Lung microvascular endothelial cell (primary cell): ENCODE measurements at regions not wholly inside any gene's neighbourhood (a gene's known extent, or its start where the extent isn't known, plus 50 kb on each side); places are given as distances from the start of the nearest gene placed in this dataset.
"Not testable (repeated sequence)": the region's sequence is repeated elsewhere in the genome, so short reads cannot be mapped to it uniquely, and the experiment has no call there.

ENCODE experiments used
- DNase-seq, 2 donors: peaks; one replicate each; pipeline versions ENCODE4 v3.0.0 to v3.0.0-alpha.2; 2010; ENCODE audit warnings: low read depth in 2 of 2

GRCh38 chr5:116971131-116971530 lies 396.5 kb upstream of the SEMA6A start:
- DNase-seq, result no peak

- no peak for DNase-seq
These were observed 395.7 kb upstream of the SEMA6A start for GRCh38 chr5:116970318-116970717.

- no peak for DNase-seq
These were observed 389.8 kb upstream of the SEMA6A start for GRCh38 chr5:116964438-116964837.

- DNase-seq, result no peak
These were observed 386.4 kb upstream of the SEMA6A start for GRCh38 chr5:116961021-116961420.

- no peak for DNase-seq
These were observed 385.2 kb upstream of the SEMA6A start for GRCh38 chr5:116959843-116960242.

- peak in 1 of 2 donors; percentile 21 for DNase-seq
These were observed 378.8 kb upstream of the SEMA6A start for GRCh38 chr5:116953251-116953930.

- no peak for DNase-seq
These were observed 376.6 kb upstream of the SEMA6A start for GRCh38 chr5:116951219-116951618.

- peak; percentile 1 to 63 for DNase-seq
These were observed 373.3 kb upstream of the SEMA6A start for GRCh38 chr5:116947691-116948528.

GRCh38 chr5:116945613-116946382 lies 371.2 kb upstream of the SEMA6A start:
- not testable (repeated sequence) for DNase-seq

DNA sequence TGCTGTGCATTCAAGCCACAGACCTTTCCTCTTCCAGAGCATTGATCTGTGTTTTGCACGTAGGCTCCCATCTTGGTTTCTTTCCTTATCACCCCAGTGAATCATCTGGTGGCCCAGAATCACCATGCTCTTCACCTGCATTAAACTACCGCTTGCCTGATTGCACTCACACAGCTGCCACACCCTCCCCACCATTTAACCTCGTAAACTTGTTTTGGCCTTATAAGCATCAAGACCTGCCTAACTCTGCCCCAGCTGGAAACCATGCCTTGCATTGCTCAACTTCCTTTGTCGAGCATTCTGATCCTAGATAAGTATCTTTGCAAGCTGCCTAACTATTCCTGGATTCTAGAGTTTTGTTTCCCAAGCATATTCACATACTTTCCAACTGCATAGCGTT lies 369.6 kb upstream of the SEMA6A start:
- no peak for DNase-seq

DNA sequence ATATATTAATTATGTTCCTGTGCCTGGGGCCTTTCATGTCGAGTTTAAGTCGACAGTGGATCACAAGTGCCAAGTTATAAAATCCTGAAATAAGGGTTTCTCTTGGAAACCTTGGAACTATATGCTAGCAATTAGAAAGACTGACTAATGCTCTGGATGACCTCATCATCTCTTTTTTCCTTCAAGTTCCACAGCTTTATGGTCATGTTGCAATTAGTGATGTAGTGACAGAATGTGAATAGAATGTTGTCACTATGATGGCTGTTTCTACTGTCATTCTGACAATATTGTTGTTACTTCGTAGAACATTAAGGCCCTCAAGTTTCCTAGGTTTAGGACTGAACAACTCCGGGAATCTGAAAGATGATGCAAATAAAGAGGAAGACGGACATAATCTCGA lies 368.0 kb upstream of the SEMA6A start:
- DNase-seq, result no peak

GRCh38 chr5:116939641-116940040 lies 365.0 kb upstream of the SEMA6A start:
- DNase-seq, result no peak

- DNase-seq, result no peak
These were observed 363.9 kb upstream of the SEMA6A start for GRCh38 chr5:116938488-116938887.

- no peak for DNase-seq
These were observed 361.0 kb upstream of the SEMA6A start for GRCh38 chr5:116935561-116936162.

GRCh38 chr5:116930616-116931015 lies 356.0 kb upstream of the SEMA6A start:
- DNase-seq, result no peak

DNA sequence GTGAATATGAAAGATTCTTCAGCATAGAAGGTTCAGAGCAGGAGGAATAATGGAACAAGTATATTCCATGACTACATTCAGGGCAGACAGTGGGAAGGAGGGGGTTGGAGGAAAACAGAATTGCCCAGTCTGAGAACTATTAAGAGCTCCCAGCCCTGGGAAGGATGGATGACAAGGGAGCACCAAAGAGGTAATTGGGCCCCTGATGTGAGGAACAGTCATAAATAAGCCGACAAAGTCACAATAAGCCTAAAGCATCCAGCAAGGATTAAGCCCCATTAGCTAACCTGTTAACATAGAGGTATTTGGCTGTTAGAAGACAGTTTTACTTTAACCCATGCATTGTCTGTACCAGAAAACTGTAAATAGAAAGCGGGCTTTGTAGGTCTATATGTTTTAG lies 348.7 kb upstream of the SEMA6A start:
- DNase-seq, result no peak

- DNase-seq, result no peak
These were observed 347.9 kb upstream of the SEMA6A start for GRCh38 chr5:116922532-116922931.

GRCh38 chr5:116914869-116915504 lies 340.4 kb upstream of the SEMA6A start:
- DNase-seq, result no peak

GRCh38 chr5:116912221-116912620 lies 337.6 kb upstream of the SEMA6A start:
- DNase-seq, result no peak

DNA sequence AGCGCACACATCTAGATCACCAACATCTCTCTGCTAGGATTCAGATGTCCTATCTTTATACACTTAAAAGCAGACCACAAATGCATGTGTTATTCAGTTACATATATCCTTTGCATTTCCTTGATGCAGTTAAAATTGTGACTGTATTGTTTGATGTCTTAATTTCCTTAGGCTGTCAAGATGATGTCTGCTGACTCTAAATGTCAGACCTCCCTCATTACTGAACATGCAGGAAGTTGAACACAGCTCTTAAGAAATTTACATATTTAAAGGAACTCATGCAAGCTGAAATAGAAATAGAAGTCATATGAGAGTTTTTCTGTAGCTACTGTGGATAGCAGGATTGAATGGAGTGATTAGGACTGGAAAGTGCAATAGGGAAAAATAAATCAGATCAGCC lies 336.5 kb upstream of the SEMA6A start:
- DNase-seq, result no peak

- no peak for DNase-seq
These were observed 333.9 kb upstream of the SEMA6A start for GRCh38 chr5:116908537-116908936.
